GM12878 (cell line): ENCODE measurements at regions not wholly inside any gene's neighbourhood (a gene's known extent, or its start where the extent isn't known, plus 50 kb on each side); places are given as distances from the start of the nearest gene placed in this dataset.

Source experiments
- ATAC-seq: fragments of 200-7000 bp; cut with Tn5 transposase; 3 replicates; pipeline ENCODE4 v1.9.1; 2020; ENCODE audit warnings: mild to moderate bottlenecking, moderate library complexity
- BruUV-seq: library from RNA; stranded (reverse); fragments of 400-500 nt; replicated peaks from 2 replicates; lab custom pipeline; 2021; lab: Mats Ljungman, UMichigan
- CTCF ChIA-PET: fragments of 300-600 bp; sonication (Branson Sonifier 250); formaldehyde crosslinking; extraction: SDS; loops from one replicate; lab custom pipeline; 2021; ENCODE audit warnings: inconsistent platforms; lab: Yijun Ruan, JAX
- POLR2A ChIA-PET: fragments of 350-600 bp; formaldehyde crosslinking; extraction: SDS; loops from one replicate; lab custom pipeline; 2021; ENCODE audit warnings: inconsistent platforms; lab: Charles Lee
- RAD21 ChIA-PET: fragments of 300-600 bp; sonication (Branson Sonifier 250); formaldehyde crosslinking; loops from one replicate; lab custom pipeline; 2023; ENCODE audit warnings: antibody characterized with exemption; ENCODE audit not compliant: unreplicated experiment; lab: Charles Lee
- SMC1A ChIA-PET: fragments of 300-600 bp; sonication (Branson Sonifier 250); formaldehyde crosslinking; loops from one replicate; lab custom pipeline; 2023; ENCODE audit not compliant: unreplicated experiment, uncharacterized antibody; lab: Charles Lee
- DNase-seq: peaks from one replicate; pipeline ENCODE4 v3.0.0-alpha.2; 2011; ENCODE audit warnings: low read depth, low spot score
- FAIRE-seq: peaks from 3 replicates; lab custom pipeline; 2011; peaks lifted over from hg19 to GRCh38; lab: Jason Lieb, UNC
- H2AFZ ChIP-seq: 2 replicates; pipeline ENCODE4 v1.6.0; 2011; ENCODE audit warnings: low read depth, low read length, control low read depth; ENCODE audit not compliant: control insufficient read depth
- H3K27ac ChIP-seq: 2 replicates; pipeline ENCODE4 v1.5.1; 2011; ENCODE audit warnings: control low read depth; ENCODE audit not compliant: control insufficient read depth, insufficient read depth
- H3K27me3 ChIP-seq, 2 experiments: replicated peaks in 1 of 2; 2 replicates each; pipeline versions ENCODE4 v1.6.0 to v1.6.1; 2011; ENCODE audit warnings: low read length in 1 of 2; ENCODE audit not compliant: control insufficient read depth in 2 of 2, insufficient read depth in 2 of 2
- H3K36me3 ChIP-seq, 2 experiments: 2 replicates each; pipeline ENCODE4 v1.5.1; 2011; ENCODE audit warnings: low read length in 1 of 2; ENCODE audit not compliant: control insufficient read depth in 2 of 2, insufficient read depth in 2 of 2
- H3K4me1 ChIP-seq: 2 replicates; pipeline ENCODE4 v1.6.1; 2011; ENCODE audit warnings: mild to moderate bottlenecking, low read length, moderate library complexity, mixed read lengths; ENCODE audit not compliant: control insufficient read depth, insufficient read depth
- H3K4me2 ChIP-seq: 2 replicates; pipeline ENCODE4 v1.6.0; 2011; ENCODE audit warnings: control low read depth; ENCODE audit not compliant: control insufficient read depth, insufficient read depth
- H3K4me3 ChIP-seq: fragments of 200-600 bp; sonication (generic); 2 replicates; pipeline ENCODE4 v1.5.1; 2016
- H3K79me2 ChIP-seq: 2 replicates; pipeline ENCODE4 v1.6.0; 2011; ENCODE audit warnings: low read length; ENCODE audit not compliant: control insufficient read depth, insufficient read depth
- H3K9ac ChIP-seq: 2 replicates; pipeline ENCODE4 v1.8.0; 2011; ENCODE audit warnings: low read length, control low read depth, mixed read lengths; ENCODE audit not compliant: control insufficient read depth, insufficient read depth
- H3K9me3 ChIP-seq: replicated peaks from 3 replicates; pipeline ENCODE4 v1.5.1; 2011; ENCODE audit warnings: mild to moderate bottlenecking, low read length; ENCODE audit not compliant: control insufficient read depth, insufficient read depth
- H4K20me1 ChIP-seq: 2 replicates; pipeline ENCODE4 v1.6.0; 2011; ENCODE audit not compliant: control insufficient read depth, insufficient read depth
- ASH2L ChIP-seq: fragments of 300-600, 200-600 bp; sonication (generic); IDR thresholded peaks from 2 replicates; pipeline ENCODE4 v1.6.1; 2017; ENCODE audit warnings: low read depth, mild to moderate bottlenecking, borderline replicate concordance
- BCL3 ChIP-seq: IDR thresholded peaks from 2 replicates; pipeline ENCODE4 v1.6.1; 2011; ENCODE audit warnings: borderline replicate concordance, low read depth, mild to moderate bottlenecking, moderate library complexity, low read length; ENCODE audit not compliant: insufficient read depth, poor library complexity, severe bottlenecking
- CEBPB ChIP-seq, 2 experiments: fragments of 150-350 bp in 1 of 2; IDR thresholded peaks; 2 replicates each; pipeline ENCODE4 v1.6.1; 2012 to 2014; ENCODE audit warnings: low read depth in 2 of 2, low read length in 2 of 2, borderline replicate concordance in 1 of 2, inconsistent platforms in 1 of 2
- CREM ChIP-seq: IDR thresholded peaks from 2 replicates; pipeline ENCODE4 v1.6.1; 2014; ENCODE audit warnings: antibody characterized with exemption, low read depth
- EP300 ChIP-seq, 2 experiments: fragments of 150-350 bp in 1 of 2; IDR thresholded peaks; 2 replicates each; pipeline ENCODE4 v1.6.1; 2011 to 2012; ENCODE audit warnings: low read depth in 2 of 2, low read length in 2 of 2, borderline replicate concordance in 1 of 2, improper control_type of control experiment in 1 of 2, inconsistent platforms in 1 of 2; ENCODE audit not compliant: control insufficient read depth in 1 of 2
- HCFC1 ChIP-seq: fragments of 150-350 bp; IDR thresholded peaks from 2 replicates; pipeline ENCODE4 v1.6.1; 2014; ENCODE audit warnings: low read length
- KAT2A ChIP-seq: conservative IDR thresholded peaks from 2 replicates; pipeline ENCODE4 v1.6.1; 2011; ENCODE audit warnings: low read depth, low read length; ENCODE audit not compliant: control insufficient read depth
- POLR2A ChIP-seq: IDR thresholded peaks from 2 replicates; pipeline ENCODE4 v1.6.1; 2011; ENCODE audit warnings: low read depth, mild to moderate bottlenecking, low read length
- RCOR1 ChIP-seq: conservative IDR thresholded peaks from 2 replicates; pipeline ENCODE4 v1.6.1; 2012; ENCODE audit warnings: low read depth, low read length, improper control_type of control experiment
- SMARCA5 ChIP-seq: fragments of 450-650 bp; IDR thresholded peaks from 2 replicates; pipeline ENCODE4 v1.6.1; 2017; ENCODE audit warnings: mild to moderate bottlenecking
- TBL1XR1 ChIP-seq: IDR thresholded peaks from 2 replicates; pipeline ENCODE4 v1.6.1; 2012; ENCODE audit warnings: low read depth, low read length, improper control_type of control experiment
- WGBS: methylation state at CpG from one replicate; pipeline ENCODE4 v1.1.6; 2016; ENCODE audit warnings: low lambda C conversion rate; ENCODE audit not compliant: insufficient replicate concordance, insufficient coverage; ENCODE audit errors: missing lambda C conversion rate; 5-methylcytosine and 5-hydroxymethylcytosine counted together
- in situ Hi-C: fragments of 300-500 bp; cut with MboI; formaldehyde crosslinking; loops from 9 replicates; pipeline ENCODE4 v1.14.3; 2018; ENCODE audit warnings: mixed read lengths
- intact Hi-C: fragments of 100-400 bp; cut with micrococcal nuclease; formaldehyde crosslinking; loops from one replicate; pipeline ENCODE4 v1.14.2; 2022; ENCODE audit not compliant: unreplicated experiment

- Histone ChIP-seq H3K36me3 (no peaks in the 10 kb centered on the region), H3K4me3 (no peak overlapping the region), H3K9ac (no peak overlapping the region), H3K4me2 (no peak overlapping the region), H3K27me3 (no peaks in the 10 kb centered on the region), H3K27ac (no peak overlapping the region), H4K20me1 (no peaks in the 10 kb centered on the region), H2AFZ (no peak overlapping the region), H3K9me3 (no peaks in the 10 kb centered on the region), H3K4me1 (no peaks in the 10 kb centered on the region), H3K79me2 (no peaks in the 10 kb centered on the region)
- no peak for TF ChIP-seq POLR2A
- TF ChIP-seq SMARCA5, result no peak
- no peak for TF ChIP-seq HCFC1
- TF ChIP-seq CREM, result no peak
- no peak for TF ChIP-seq EP300 (IDR thresholded peaks at IDR 0.05; ENCODE audit: borderline replicate concordance in 1 of 2, control insufficient read depth in 1 of 2, low read depth in 2 of 2, low read length in 2 of 2)
- TF ChIP-seq CEBPB (IDR thresholded peaks at IDR 0.05; ENCODE audit: borderline replicate concordance in 1 of 2, low read depth in 2 of 2, low read length in 2 of 2), result no peak
- no peak for TF ChIP-seq BCL3
- TF ChIP-seq RCOR1, result no peak
- no peak for TF ChIP-seq KAT2A
- no peak for TF ChIP-seq TBL1XR1
- no peak for TF ChIP-seq ASH2L
- ChIA-PET RAD21 (no interaction called here), POLR2A (no interaction called here), SMC1A (no interaction called here), CTCF (no interaction called here)
- DNase-seq (no peak), FAIRE-seq (no peak), ATAC-seq (no peak)
- no TSS peak for BruUV-seq
- in situ Hi-C loops, result no loop called here
- WGBS, result 0% methylated on average over 1 of the region's 1 CpG
- intact Hi-C loops, result no loop called here
These were observed 57.8 kb upstream of the NDST4 start for GRCh38 chr4:115171220-115171619.
